GM19043 (cell line): ENCODE measurements at regions not wholly inside any gene's neighbourhood (a gene's known extent, or its start where the extent isn't known, plus 50 kb on each side); places are given as distances from the start of the nearest gene placed in this dataset.

Experiments used
- ATAC-seq: cut with Tn5 transposase; IDR thresholded peaks from one replicate; pipeline ENCODE4 v1.9.1; 2021; ENCODE audit warnings: low read depth; ENCODE audit not compliant: unreplicated experiment

DNA sequence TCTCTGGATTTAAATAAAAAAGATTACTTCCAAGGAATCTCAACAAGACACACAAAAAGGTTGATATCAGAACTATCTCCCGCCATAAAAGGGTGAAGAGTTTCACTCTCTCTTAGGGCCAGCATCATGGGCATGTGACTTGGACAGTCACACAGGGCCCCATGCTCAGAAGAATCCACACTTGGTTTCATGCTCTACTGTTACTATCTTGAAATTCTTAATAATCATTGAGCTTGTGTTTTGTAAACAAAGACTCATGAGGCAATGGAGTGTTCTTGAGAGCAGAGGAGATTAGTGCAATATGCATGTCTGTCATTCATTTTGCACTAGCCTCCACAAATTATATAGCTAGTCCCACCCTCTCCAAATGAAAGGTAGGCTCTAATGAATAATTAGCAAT lies 58.4 kb downstream of the HMHB1 start:
- no peak for ATAC-seq

DNA sequence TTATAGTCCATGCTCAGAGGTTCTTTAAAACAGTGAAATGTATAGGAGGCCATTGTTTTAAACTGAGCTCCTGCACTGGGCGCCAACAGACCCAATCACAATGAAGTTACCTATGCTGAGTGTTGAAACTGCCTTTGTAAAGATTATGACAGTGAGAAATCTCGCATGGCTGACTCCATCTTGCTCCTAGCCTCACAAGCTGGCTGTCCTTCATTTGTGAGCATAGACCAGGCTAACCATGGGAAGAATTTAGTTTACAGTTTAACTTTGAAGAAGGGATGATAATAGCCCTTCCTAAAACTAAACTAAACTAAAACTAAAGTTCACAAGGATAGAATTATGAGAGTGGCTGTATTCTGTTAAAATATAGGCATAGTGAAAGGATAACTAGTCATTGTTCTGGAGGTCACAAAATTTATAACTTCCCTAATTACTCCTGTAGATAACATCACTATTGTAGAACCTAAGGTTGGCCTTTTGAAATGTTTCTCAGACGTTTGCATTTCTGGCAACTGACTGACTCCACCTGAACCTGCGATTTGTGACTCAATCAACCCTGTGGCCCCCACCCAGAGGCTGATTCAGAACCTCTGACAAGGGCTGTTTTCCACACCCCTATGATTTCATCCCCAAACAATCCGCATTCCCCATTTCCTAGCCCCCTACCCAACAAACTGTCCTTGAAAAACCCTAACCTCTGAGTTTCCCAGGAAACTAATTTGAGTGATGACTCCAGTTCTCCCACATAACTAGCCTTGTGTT lies 59.1 kb downstream of the HMHB1 start:
- no peak for ATAC-seq

DNA sequence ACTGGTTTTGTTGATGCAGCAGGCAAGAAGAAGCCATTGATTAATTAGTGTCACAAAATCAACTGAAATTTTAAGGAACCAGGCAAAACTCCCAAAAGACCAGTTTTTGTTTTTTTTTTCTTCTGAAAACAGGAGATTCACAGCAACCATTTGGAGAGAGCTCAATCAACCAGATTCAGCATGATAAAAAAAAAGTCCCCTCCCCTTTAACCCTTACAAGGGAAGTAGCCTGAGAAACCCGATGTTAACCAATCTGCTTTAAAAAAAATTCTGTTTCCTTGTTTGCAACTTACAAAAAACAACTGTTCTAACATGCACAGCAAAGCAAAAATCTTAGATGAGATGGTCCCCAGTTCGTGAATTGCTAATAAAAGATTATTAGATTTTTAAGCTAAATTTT lies 59.7 kb downstream of the HMHB1 start:
- ATAC-seq, result no peak

DNA sequence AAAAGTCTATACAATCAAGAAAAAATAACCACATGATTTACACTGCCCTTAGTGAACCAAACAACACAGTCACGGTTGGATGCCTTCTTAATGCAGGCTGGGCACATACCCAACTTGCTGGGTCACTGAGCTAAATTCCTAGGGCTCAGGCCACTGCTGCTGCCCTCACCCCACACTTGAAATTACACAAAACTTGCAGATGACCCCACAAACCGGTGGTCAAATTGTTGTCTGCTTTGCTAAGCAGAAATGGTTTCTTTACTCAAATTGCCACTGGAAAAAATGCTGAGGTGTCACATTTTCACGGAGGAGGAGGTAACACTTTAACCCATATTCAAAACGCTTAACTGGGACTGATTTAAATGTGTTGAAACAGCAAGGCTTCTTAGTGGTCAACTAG lies 62.4 kb downstream of the HMHB1 start:
- ATAC-seq, result no peak

DNA sequence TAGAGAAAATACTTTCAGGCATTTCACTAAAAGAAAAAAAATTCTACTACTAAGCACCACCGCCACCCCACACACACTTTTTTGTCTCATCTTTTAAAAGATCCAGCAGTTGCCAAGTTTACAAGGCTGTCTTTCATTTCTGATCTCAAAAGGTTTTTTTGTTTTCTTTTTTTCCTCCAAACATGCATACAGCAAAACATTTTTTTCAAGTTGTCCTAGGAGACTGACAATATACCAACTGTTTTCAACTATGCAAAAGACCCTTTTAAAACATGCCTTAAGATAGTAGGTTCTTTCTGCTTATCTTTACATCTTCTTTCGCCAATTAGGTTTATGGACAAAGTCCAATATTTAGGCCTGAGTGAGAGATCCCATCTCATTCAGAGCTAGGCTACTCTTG lies 65.2 kb downstream of the HMHB1 start:
- no peak for ATAC-seq

DNA sequence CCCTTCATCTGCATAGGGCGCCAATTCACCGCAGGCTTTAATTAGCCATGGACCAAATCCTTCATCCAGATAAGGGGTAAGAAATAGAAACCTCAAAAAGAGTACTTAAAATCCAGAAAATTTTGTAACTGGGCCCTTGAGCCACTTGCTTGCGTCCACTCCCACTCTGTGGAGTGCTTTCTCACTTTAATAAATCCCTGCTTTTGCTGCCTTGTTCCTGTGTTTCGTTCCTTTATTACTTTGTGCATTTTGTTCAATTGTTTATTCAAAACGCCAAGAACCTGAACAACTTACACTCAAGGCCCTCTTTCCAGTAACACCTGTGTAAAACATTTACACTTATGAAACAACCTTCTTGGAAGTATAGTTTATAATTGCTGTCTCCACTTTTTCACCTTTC lies 66.5 kb downstream of the HMHB1 start:
- no peak for ATAC-seq

DNA sequence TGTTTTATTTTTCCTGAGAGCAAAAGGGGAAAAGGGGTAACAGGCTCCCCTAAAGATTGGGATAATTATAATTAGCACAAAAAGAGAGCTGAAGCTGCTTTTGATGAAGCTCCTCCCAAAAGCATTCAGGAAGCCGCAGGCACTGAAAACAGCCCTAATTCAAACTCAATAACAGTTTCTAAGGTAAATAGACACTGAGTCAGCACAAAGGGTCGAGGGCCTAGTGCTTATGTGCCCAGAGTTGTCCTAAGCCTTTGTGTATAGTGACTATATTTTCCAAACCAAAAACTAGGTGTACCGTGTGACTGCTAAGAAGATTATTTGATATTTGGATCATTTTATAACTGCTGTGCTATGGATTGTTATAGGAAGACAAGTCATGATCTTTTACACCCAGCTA lies 67.7 kb downstream of the HMHB1 start:
- ATAC-seq, result no peak

DNA sequence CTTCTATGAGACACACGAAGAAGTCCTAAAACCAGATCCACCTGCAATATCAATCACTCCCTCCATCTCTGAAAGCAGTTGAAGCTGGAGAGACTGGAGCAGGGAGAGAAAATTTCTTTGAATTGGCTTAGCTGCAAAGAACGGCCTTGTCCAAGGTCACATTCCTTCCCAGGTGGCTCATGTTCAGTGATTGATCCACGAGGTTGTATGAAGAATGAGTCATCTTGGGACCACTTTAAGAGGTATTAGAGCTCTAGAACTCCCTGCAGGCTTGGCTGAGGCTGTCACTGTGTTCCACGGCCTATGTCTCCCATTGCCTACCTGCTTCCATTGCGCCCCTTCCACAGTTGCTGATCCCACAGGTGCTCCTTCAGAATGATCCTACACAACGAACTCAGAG lies 68.2 kb downstream of the HMHB1 start:
- ATAC-seq, result no peak

DNA sequence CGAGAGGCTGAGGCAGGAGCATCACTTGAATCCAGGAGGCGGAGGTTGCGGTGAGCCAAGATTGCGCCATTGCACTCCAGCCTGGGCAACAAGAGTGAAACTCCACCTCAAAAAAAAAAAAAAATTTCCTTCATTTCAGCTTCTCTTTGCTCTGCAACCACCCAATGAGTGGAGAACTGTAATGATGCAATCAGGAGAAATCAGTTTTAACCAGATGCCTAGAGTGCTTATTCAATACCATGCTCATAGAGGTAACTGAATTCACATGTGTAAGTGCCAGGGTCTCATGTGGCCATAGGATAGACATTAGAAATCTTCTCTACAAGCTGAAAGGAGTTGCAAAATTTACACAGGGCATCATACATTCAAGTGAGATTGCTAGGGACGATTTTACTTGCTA lies 70.6 kb downstream of the HMHB1 start:
- no peak for ATAC-seq

DNA sequence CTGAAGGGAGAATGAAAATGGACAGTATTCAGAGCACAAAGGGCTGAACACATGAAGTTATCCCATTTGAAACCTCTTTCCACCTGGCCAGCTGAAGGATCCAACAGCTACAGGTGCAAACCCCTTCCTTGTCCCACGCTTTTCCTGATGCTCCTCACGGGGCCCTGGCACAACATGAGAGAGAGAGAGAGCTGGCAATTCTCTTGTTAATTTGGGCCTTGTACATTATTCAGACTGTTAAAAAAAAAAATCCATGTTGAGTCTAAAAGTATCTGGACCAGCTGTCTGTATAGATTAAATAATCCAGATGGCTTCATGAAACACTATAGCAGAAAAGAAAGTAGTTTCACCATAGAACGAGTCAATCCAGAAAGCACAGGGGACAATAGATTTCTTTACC lies 74.1 kb downstream of the HMHB1 start:
- no peak for ATAC-seq

DNA sequence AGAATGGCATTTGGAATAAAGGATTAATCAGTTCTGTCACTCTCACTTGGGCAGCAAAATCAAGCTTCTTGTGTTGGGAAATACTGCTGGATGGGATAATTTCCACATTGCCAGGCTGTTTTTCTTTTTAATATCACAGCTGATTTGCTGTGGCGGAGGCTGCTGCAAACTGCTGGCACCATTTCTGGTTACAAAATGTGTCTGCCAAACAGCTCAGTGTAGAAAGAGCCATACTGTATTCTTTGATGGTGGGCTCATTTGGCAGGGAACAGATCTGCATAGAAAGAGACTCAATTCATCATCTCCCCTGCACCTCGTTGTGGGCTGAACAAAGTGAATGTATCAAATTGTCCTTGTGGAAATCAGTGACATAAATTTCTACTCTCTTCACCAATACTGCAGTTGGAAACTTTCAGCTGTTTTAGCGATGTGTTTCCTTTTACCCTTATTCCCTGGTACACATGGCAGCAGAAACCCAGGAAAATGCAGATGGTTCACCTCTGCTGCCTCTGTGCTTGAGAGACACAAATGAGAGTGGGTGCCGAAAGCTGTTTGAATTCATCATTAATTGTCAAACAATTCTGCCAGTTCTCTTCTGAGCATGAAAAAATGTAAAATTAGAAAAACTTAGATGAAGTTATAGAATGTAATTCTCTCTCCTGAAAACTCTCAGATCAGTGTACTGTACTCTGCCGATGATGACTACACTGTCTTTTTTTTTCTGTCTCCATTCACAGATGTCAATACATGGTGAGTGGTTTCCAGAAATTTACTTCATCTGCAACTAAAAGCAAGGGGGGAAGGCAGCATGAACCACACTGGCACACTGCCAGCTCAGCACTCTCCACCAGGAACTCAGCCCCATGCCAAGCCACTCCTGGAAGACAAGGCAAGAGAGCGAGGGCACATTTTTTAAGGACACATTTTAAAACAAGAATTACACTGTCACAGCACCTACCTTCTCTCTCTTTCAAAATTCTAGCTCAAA lies 75.0 kb downstream of the HMHB1 start:
- no peak for ATAC-seq

DNA sequence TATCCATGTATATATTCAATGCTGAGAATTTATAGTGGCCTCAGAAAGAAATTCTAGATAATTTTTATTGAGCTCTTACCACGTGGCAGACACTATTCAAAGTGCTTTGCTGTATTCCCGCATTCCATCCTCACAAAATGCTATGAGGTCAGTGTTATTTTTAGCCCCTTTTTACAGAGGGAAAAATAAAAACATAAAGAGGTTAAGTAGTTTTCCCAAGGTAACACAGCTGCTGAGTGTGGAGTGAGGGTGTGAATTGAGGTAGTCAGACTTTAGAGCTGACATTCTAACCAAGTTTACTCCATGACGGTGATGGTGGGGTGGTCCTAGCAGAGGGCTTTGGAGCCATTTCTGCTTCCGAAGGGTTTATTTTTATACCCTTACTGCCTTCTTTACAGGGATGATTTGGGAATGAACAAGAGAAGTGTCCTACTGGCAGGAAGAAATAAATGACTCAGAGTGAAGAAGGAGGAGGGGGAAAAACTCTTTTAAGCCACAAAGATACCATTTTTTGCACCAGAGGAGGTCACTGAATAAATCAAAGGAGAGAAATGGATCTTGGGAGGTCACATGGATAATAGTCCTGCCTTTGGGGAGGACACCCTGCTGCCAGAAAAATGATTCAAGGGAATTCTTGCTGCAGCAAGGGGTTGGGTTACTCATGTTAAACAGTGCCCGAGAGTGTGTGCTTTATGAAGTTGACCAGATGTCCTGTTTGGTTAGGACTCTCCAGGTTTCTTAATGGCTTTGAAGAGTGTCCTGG lies 76.1 kb downstream of the HMHB1 start:
- ATAC-seq, result no peak

DNA sequence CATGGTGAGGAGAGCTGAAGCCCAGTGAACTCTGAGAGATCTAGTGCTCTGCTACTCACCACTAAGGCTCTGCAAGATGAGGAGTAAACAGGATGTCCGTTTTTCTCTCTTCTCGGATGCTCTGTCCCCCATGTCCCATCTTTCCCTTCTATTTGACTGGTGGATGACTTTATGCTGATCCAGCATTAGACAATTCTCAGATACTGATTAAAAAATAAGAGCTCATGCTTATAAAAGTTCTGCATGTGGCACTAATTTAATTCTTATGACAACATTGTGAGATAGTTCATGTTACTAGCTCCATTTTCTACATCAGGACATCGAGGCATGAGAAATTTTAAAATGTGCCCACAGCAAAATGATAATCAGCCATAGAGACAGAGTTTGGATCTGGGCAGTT lies 77.0 kb downstream of the HMHB1 start:
- no peak for ATAC-seq

DNA sequence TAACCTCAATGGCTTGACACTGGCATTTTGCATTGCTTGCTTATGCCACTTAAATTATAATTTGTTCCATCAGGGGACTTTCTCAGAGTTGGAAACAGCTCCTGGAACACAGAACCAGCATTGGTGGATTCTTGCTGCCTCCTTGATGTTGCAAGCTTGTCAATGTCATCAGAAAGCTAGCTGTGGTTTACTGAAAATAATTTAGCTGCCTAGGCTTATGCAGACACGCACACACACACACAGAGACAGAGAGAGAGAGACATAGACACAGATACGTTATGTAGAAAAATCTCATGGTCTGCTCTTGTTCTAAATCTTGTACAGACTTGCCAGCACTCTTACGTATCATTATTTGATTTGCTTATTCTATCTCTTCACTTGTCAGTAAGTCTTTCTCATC lies 78.0 kb downstream of the HMHB1 start:
- ATAC-seq, result no peak

DNA sequence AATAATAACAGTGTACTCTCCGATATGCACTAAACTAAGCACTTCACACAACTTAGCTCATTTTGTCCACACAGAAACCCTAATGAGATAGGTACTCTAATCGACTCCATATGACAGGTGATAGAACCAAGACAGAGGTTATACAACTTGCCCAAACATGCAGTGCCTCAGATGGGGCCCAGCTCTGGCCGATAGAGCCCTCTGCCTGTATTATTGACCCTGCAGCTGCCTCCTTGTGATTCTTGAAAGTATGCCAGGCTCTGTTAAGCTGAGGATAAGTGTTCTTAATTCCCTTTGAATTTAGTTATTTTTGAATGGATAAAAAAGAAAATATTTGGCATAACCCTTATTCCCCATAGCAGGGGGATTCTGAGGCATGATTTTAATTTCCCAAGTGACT lies 78.5 kb downstream of the HMHB1 start:
- ATAC-seq, result no peak

DNA sequence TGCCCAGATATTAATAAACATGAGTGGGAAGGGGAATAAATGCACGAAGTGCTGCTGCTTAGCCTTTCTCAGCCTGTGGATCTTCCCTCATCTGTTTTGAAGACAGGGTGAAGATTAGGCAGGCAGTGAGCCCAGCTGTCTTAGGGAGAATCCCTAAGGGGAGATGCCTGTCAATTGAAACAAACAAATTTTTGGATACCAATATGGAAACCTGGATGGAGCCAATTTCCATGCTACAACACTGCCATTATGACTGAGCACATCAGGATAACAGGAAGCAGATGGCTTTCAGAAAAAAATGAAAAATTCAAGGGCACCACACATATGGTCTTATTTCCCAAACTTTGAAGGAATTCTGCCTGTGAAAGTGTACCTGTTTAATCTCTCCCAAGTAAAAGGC lies 80.3 kb downstream of the HMHB1 start:
- ATAC-seq, result no peak

DNA sequence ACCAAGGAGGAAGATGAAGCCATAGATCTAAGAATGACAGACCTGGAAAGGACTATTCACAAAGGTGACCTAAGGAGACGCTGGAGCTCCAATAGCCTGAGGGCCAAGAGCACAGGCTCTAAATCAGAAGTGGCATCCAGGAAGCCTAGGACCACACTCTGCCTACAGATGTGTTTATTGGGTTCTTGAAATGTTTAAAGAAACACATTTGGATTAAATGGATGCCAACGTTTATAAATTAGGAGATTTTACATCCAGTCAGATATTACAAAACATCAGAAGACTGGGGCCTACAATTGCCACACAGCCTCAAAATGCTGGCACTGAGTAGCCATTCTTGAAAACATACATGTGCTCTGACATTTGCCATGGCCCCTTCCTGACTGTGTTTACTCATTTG lies 80.9 kb downstream of the HMHB1 start:
- no peak for ATAC-seq

DNA sequence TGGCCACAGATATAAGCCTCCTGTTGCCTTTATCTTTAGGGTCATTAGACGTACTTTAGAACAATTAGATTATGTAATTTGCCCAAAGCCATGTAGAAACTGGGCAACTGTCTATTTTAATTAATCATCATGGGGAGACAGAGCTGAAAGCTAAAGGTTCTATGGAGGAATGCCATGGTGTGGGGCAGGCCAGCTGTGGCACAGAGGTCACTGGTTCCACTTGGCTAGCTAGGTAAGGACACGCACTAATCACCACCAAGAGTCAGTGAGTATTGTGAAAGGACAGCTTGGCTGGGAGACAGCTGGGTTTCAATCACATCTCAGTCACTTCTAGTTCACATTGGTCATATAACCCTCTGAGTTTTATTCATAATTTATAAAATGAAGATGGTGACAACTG lies 81.7 kb downstream of the HMHB1 start:
- no peak for ATAC-seq

DNA sequence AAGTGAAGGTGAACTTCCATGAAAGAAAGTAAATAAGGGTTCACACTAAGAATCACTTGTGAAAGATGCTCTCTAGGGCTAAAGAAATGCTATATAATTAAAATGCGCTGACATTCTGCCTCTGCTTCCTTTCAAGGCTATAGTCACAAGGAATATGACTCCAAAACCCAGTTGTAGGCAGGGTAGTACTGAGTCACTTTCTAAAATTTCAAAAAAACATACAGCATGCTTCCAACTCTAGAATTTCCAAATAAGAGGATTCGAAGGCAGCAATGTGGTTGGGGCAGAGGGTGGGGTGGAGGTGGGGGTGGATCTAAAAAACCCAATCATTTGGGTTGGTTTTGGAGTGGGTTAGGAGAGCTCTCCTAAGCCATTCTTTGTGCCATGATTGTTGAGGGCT lies 84.6 kb downstream of the HMHB1 start:
- ATAC-seq, result no peak

DNA sequence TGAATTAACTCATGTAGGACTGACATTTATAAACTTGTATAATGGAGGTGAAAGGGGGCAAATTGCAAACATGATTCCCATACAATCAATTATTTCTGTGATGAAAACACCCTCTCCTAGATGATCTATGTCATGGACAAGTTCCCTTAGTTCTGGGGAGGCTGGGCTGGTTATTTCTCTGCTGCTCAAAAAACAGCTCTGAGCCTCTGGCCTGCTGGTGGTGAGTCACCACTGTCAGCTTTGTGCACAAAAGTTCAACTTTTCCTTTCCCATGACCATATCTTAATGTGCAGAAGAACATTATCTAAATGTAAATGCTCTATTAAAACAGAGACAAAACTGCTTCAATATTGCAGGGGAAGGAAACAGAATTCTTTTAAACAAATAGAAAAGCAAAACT lies 85.0 kb downstream of the HMHB1 start:
- no peak for ATAC-seq

DNA sequence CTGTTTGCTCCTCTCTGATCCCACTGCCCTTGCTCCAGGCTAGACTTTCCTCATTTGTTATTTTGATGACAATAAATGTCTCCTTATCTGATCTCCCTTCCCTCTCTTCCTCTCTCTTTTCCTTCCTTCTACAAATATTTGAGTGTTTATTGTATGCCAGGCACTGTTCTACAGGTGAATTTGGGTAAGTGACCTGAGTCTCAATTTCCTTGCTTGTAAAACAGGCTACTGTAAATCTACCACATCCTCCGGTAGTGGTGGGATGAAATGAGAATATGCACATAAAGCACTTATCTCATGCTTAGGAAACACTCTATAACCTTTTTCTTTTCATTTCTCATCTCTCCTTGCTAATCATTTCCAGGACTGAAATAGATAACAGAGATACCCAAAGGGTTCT lies 86.4 kb downstream of the HMHB1 start:
- ATAC-seq, result no peak
